HFF-Myc (cell line): ENCODE measurements at regions not wholly inside any gene's neighbourhood (a gene's known extent, or its start where the extent isn't known, plus 50 kb on each side); places are given as distances from the start of the nearest gene placed in this dataset.
A peak's percentile ranks its signal among the peaks of the same experiment; 100 is the strongest.

Experiments used
- DNase-seq: peaks from one replicate; pipeline ENCODE4 v3.0.0-alpha.2; 2011; ENCODE audit warnings: low read depth; ENCODE audit errors: extremely low read depth
- H3K4me3 ChIP-seq: replicated peaks from 2 replicates; pipeline ENCODE4 v1.5.1; 2011; ENCODE audit warnings: low read depth, mild to moderate bottlenecking, control low read depth, low read length
- CTCF ChIP-seq: IDR thresholded peaks from 2 replicates; pipeline ENCODE4 v1.5.1; 2012; ENCODE audit warnings: mild to moderate bottlenecking, low read depth, low read length, control low read depth; ENCODE audit errors: missing control alignments

- DNase-seq = no peak
- no peak for TF ChIP-seq CTCF
- no peak overlapping the region for H3K4me3 ChIP-seq
Observed at GRCh38 chr7:13532028-13532753, 457.3 kb downstream of the ETV1 start.

- TF ChIP-seq CTCF = no peak
- no peak for DNase-seq
- no peak overlapping the region for H3K4me3 ChIP-seq
Observed at GRCh38 chr7:13538669-13539068, 450.8 kb downstream of the ETV1 start.

- no peak overlapping the region for H3K4me3 ChIP-seq
- DNase-seq = no peak
- no peak for TF ChIP-seq CTCF
Observed at GRCh38 chr7:13540429-13540828, 449.0 kb downstream of the ETV1 start.

GRCh38 chr7:13541326-13541725 is 448.1 kb downstream of the ETV1 start:
- H3K4me3 ChIP-seq = no peak overlapping the region
- no peak for DNase-seq
- no peak for TF ChIP-seq CTCF

GRCh38 chr7:13542451-13542850 is 447.0 kb downstream of the ETV1 start:
- H3K4me3 ChIP-seq = no peak overlapping the region
- no peak for DNase-seq
- no peak for TF ChIP-seq CTCF

- H3K4me3 ChIP-seq = no peak overlapping the region
- TF ChIP-seq CTCF = no peak
- DNase-seq = no peak
Observed at GRCh38 chr7:13551503-13551902, 438.0 kb downstream of the ETV1 start.

GRCh38 chr7:13560441-13560840 is 429.0 kb downstream of the ETV1 start:
- peak; percentile 4 for DNase-seq
- H3K4me3 ChIP-seq = no peak overlapping the region
- no peak for TF ChIP-seq CTCF
